GM12865 (cell line): ENCODE measurements at regions not wholly inside any gene's neighbourhood (a gene's known extent, or its start where the extent isn't known, plus 50 kb on each side); places are given as distances from the start of the nearest gene placed in this dataset.

ENCODE experiments used
- DNase-seq: peaks from one replicate; pipeline ENCODE4 v3.0.0; 2010; ENCODE audit warnings: low read depth
- H3K4me3 ChIP-seq: 2 replicates; pipeline ENCODE4 v1.5.1; 2011; ENCODE audit warnings: mild to moderate bottlenecking, low read depth, low read length, control low read depth
- TF ChIP-seq, protein P1 (sequence below): IDR thresholded peaks from 2 replicates; pipeline ENCODE4 v1.5.1; 2011; ENCODE audit warnings: low read length, control low read depth, low read depth, inconsistent platforms; ENCODE audit not compliant: insufficient read depth; ENCODE audit errors: missing control alignments

GRCh38 chr21:25024639-25025038, 582.6 kb downstream of the MRPL39 start:
- no peak overlapping the region for H3K4me3 ChIP-seq
- DNase-seq = no peak
- TF ChIP-seq, protein P1, sequence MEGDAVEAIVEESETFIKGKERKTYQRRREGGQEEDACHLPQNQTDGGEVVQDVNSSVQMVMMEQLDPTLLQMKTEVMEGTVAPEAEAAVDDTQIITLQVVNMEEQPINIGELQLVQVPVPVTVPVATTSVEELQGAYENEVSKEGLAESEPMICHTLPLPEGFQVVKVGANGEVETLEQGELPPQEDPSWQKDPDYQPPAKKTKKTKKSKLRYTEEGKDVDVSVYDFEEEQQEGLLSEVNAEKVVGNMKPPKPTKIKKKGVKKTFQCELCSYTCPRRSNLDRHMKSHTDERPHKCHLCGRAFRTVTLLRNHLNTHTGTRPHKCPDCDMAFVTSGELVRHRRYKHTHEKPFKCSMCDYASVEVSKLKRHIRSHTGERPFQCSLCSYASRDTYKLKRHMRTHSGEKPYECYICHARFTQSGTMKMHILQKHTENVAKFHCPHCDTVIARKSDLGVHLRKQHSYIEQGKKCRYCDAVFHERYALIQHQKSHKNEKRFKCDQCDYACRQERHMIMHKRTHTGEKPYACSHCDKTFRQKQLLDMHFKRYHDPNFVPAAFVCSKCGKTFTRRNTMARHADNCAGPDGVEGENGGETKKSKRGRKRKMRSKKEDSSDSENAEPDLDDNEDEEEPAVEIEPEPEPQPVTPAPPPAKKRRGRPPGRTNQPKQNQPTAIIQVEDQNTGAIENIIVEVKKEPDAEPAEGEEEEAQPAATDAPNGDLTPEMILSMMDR = no peak

DNA sequence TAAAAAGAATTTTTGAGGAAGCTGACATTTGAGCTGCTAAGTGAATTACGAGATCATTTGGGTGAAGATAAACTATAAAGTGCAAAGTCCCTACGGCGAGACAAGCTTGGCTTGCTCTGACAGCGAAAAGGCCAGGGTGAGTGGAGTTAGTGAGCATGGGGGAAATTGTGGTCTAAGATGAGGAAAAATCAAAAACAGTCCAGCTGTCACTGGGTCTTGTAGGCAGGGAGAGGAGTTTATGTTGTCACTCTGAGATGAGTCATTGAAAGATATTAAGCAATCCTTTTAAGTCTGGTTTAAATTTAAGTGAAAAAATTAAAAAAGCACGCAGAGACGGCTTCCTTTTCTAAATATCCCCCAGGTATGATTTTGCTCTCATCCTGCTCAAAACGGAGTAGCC, 601.9 kb downstream of the MRPL39 start:
- no peak overlapping the region for H3K4me3 ChIP-seq
- DNase-seq = no peak
- TF ChIP-seq, protein P1 = no peak

DNA sequence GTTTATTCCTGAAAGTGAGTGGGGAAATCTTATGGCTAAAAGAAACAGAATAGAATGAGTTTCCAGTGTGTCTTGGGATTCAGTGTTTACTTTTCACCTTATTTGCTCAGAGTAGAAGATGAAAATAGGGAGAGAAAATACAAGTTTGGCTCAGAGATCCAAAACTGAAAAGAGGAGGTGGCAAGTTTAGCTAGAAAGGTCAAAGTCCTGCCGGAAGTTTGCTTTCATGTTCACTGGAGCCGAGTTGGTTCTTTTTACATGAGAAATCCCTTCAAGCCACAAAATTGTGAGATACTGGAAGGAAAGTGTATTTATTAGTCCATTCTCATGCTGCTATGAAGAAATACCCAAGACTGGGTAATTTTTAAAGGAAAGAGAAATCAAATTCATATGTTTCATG, 604.6 kb downstream of the MRPL39 start:
- no peak for DNase-seq
- TF ChIP-seq, protein P1 = no peak
- H3K4me3 ChIP-seq = no peak overlapping the region

DNA sequence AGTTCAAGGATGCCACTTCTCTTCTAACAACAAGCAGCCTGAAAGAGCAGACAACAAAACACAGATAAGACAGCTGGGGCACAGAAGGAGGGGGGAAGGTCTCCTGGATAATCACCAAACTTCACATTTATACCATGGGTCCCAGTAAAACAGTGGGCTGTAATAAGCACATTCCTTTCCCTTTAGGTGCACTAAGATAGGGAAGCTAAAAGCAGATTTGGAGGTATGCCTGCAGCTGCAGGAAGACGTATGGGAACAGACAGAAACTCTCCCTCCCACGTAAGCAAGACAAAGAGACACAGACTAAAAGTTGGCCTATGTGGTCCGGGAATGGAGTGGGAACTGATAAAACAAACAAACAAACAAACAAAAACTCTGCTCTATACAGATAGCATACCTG, 612.1 kb downstream of the MRPL39 start:
- no peak for DNase-seq
- TF ChIP-seq, protein P1 = no peak
- H3K4me3 ChIP-seq = no peak overlapping the region

DNA sequence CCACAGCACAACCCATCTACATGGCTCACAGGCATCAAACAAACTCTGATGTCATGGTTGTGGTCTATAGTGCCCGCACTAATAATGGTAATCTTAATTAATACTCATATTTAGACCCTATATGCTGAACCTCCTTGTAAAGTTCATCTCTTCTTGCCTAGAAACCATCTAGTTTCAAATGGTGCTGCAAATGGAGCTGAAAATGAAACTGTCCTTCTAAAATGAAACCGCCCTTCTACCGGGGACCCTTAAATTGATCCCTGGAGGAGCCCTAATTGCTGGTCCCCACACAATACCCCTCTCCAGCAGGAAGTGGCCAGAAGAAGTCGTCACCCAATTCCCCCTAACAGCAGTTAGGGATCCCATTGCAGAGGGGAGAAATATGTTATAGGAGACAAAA, 612.6 kb downstream of the MRPL39 start:
- TF ChIP-seq, protein P1 = no peak
- DNase-seq = peak; percentile 19
- H3K4me3 ChIP-seq = no peak overlapping the region

GRCh38 chr21:24989516-24989915, 617.8 kb downstream of the MRPL39 start:
- TF ChIP-seq, protein P1 = no peak
- DNase-seq = no peak

DNA sequence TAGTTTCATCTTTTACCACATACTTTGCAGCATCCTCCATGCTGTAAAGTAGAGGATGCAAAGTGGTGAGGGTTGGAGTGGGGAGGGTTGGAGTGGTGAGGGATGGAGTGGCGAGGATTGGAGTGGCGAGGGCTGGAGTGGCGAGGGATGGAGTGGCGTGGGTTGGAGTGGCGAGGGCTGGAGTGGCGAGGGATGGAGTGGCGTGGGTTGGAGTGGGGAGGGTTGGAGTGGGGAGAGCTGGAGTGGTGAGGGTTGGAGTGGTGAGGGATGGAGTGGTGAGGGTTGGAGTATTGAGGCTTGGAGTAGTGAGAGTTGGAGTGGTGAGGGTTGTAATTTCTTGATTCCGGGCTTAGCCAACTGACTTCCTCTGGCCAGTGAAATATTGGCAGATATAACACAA, 618.3 kb downstream of the MRPL39 start:
- TF ChIP-seq, protein P1 = no peak
- no peak for DNase-seq
- no peak overlapping the region for H3K4me3 ChIP-seq

More at GRCh38 chr21:24989516-24989915, 617.8 kb downstream of the MRPL39 start:
- no peak overlapping the region for H3K4me3 ChIP-seq
